WERI-Rb-1 (cell line): ENCODE measurements at regions not wholly inside any gene's neighbourhood (a gene's known extent, or its start where the extent isn't known, plus 50 kb on each side); places are given as distances from the start of the nearest gene placed in this dataset.

Experiments
- DNase-seq: peaks from one replicate; pipeline ENCODE4 v3.0.0-alpha.2; 2020
- H3K27ac ChIP-seq: fragments of 250-450 bp; sonication (Bioruptor Pico); 2 replicates; pipeline ENCODE4 v1.5.1; 2020; ENCODE audit warnings: mild to moderate bottlenecking, moderate library complexity
- H3K27me3 ChIP-seq: fragments of 250-450 bp; sonication (Bioruptor Pico); 2 replicates; pipeline ENCODE4 v1.5.1; 2021; ENCODE audit warnings: mild to moderate bottlenecking, low read depth, moderate library complexity; ENCODE audit not compliant: insufficient read depth, severe bottlenecking
- H3K36me3 ChIP-seq: fragments of 250-450 bp; sonication (Bioruptor Pico); 2 replicates; pipeline ENCODE4 v1.5.1; 2020; ENCODE audit warnings: mild to moderate bottlenecking, moderate library complexity
- H3K4me3 ChIP-seq: 2 replicates; pipeline ENCODE4 v1.5.1; 2011; ENCODE audit warnings: low read depth, mild to moderate bottlenecking, control low read depth, low read length
- H3K9me3 ChIP-seq: fragments of 250-450 bp; sonication (Bioruptor Pico); 2 replicates; pipeline ENCODE4 v1.5.1; 2021; ENCODE audit warnings: mild to moderate bottlenecking, moderate library complexity; ENCODE audit not compliant: severe bottlenecking
- CTCF ChIP-seq: IDR thresholded peaks from 2 replicates; pipeline ENCODE4 v1.5.1; 2011; ENCODE audit warnings: low read depth, mild to moderate bottlenecking, control low read depth, inconsistent platforms, low read length

DNA sequence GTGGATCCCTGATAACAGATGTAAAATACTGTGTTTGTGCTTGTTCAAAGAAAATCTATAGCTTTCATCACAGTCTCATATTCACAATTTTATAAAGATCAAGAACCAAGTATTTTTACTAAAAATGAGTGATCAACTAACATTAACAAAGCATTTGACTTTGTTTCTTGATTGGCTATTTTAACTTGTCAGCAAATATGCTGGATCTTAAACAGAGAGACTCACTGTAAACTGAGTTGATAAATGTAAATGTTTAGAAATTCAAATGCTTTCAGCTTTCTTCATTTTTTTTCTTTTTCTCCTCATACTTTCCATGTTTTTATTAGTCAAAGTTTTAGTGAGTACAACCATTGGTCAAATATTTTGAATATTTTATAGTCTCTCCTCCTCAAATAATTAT is 923.0 kb upstream of the NR2F2 start:
- no peak overlapping the region for H3K4me3 ChIP-seq
- no peak overlapping the region for H3K27ac ChIP-seq
- TF ChIP-seq CTCF: no peak
- DNase-seq: no peak
- no peaks in the 10 kb centered on the region for H3K36me3 ChIP-seq
- no peaks in the 10 kb centered on the region for H3K27me3 ChIP-seq
- no peaks in the 10 kb centered on the region for H3K9me3 ChIP-seq

GRCh38 chr15:95409211-95409610 is 921.3 kb upstream of the NR2F2 start:
- no peaks in the 10 kb centered on the region for H3K9me3 ChIP-seq
- DNase-seq: no peak
- no peak for TF ChIP-seq CTCF
- no peak overlapping the region for H3K27ac ChIP-seq
- H3K4me3 ChIP-seq: no peak overlapping the region
- no peaks in the 10 kb centered on the region for H3K27me3 ChIP-seq
- no peaks in the 10 kb centered on the region for H3K36me3 ChIP-seq

DNA sequence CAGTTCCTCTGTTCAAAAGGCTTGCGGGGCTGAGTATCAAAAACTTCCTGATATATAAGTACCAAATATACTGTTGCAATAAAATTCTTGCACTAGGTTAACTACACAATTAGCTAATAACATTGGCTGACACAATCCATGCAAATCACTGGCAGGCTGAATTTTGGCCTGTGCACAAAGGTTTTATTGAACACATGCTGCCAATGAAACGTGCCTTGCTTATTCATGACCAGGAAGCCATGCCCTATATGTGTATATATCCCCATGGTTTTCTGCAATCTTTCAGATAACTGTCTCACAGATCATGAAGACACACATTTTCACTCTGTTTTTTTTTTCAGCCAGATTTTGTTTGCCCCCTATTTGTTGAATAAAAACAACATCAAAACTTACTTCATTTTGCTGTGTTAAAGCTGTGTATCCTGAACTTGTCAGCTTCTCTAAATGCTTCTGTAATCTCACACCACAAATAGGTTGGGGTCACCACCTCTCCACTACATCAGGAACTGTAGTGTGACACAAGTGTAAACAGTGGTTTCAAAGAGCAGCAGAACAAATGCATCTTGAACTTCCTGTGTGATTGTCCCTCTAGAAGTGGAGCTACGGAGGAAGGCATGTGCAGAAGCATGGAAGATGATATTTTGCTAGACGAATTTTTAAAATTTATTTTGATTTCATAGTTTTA is 920.7 kb upstream of the NR2F2 start:
- Histone ChIP-seq H3K27ac (no peak overlapping the region), H3K4me3 (no peak overlapping the region), H3K9me3 (no peaks in the 10 kb centered on the region), H3K36me3 (no peaks in the 10 kb centered on the region), H3K27me3 (no peaks in the 10 kb centered on the region)
- no peak for TF ChIP-seq CTCF
- DNase-seq: no peak

- no peak overlapping the region for H3K4me3 ChIP-seq
- H3K9me3 ChIP-seq: no peaks in the 10 kb centered on the region
- no peak overlapping the region for H3K27ac ChIP-seq
- no peak for TF ChIP-seq CTCF
- no peak for DNase-seq
- H3K36me3 ChIP-seq: no peaks in the 10 kb centered on the region
- H3K27me3 ChIP-seq: peaks cover 3% of the 10 kb centered on the region
Observed at GRCh38 chr15:95410757-95411156, 919.7 kb upstream of the NR2F2 start.

DNA sequence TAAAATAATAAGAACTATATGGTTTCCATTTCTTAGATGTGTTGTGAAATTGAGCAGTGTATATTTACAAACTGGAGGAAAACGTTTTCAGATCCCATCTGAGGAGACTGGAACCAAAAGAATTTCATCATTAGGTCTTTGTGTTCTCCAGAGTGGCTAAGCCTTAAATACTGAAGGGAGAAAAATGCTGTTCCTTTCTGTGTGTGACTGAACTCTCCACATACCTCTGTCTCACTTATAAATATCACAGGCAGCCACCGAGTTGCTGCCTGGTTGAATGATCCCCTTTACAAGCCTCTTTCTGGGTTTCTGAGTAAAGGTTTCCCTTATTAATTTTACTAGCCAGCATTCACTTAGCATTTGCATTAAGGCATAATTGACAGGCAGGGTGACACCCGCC is 913.9 kb upstream of the NR2F2 start:
- Histone ChIP-seq H3K36me3 (no peaks in the 10 kb centered on the region), H3K27ac (no peak overlapping the region), H3K9me3 (no peaks in the 10 kb centered on the region), H3K4me3 (no peak overlapping the region), H3K27me3 (peaks cover 8% of the 10 kb centered on the region)
- no peak for DNase-seq
- TF ChIP-seq CTCF: no peak

DNA sequence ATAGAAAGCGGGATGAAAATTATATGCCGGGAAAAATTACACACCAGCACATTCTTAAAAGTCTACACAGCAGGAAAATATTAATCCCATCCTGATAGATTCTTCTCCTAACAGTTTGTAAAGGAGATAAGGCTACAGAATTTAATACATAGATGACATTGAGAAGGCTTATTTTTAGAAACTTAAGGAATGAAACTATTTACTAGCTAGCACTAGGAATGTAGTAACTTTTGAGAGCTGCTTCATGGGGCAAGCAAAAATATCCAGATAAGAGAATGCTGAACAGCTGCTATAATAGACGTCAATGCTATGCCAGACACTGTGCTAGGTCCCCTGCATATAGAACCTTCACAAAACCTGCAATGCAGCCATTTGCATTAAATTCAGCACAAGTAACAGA is 912.7 kb upstream of the NR2F2 start:
- H3K27me3 ChIP-seq: peaks cover 9% of the 10 kb centered on the region
- DNase-seq: no peak
- no peak for TF ChIP-seq CTCF
- no peak overlapping the region for H3K27ac ChIP-seq
- no peak overlapping the region for H3K4me3 ChIP-seq
- no peaks in the 10 kb centered on the region for H3K9me3 ChIP-seq
- H3K36me3 ChIP-seq: no peaks in the 10 kb centered on the region
